Stimulated activated CD4-positive, alpha-beta T cell treated with anti-CD3 and anti-CD28 coated beads, Interleukin-12 subunit alpha, Interleukin-12 subunit beta, amount 100 ng/mL, for 48 hours (primary cell): ENCODE measurements at regions not wholly inside any gene's neighbourhood (a gene's known extent, or its start where the extent isn't known, plus 50 kb on each side); places are given as distances from the start of the nearest gene placed in this dataset.
"Not testable (repeated sequence)": the region's sequence is repeated elsewhere in the genome, so short reads cannot be mapped to it uniquely, and the experiment has no call there.

ENCODE experiments used
- DNase-seq, 3 donors: peaks; one replicate each; pipeline ENCODE4 v3.0.0-alpha.2; 2020; ENCODE audit warnings: low read depth in 2 of 3, low spot score in 1 of 3

DNA sequence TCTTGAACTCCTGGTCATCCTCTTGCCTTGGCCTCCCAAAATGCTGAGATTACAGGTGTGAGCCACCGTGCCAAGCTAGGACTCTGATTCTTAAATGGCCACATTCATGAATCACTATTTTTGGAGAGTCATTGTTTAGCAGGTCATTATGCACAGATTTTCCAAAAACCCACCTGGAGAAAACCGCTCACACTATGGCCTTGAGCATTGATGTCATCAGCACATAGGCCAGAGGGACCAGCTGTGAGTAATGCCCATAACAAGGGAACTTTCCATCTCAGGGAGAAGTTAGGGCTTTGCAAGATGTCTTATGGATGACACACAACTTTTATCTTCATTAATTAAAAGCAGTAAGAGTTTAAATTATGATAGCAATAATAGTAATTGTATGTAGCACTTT lies 86.4 kb upstream of the KIF5B start:
- no peak for DNase-seq

DNA sequence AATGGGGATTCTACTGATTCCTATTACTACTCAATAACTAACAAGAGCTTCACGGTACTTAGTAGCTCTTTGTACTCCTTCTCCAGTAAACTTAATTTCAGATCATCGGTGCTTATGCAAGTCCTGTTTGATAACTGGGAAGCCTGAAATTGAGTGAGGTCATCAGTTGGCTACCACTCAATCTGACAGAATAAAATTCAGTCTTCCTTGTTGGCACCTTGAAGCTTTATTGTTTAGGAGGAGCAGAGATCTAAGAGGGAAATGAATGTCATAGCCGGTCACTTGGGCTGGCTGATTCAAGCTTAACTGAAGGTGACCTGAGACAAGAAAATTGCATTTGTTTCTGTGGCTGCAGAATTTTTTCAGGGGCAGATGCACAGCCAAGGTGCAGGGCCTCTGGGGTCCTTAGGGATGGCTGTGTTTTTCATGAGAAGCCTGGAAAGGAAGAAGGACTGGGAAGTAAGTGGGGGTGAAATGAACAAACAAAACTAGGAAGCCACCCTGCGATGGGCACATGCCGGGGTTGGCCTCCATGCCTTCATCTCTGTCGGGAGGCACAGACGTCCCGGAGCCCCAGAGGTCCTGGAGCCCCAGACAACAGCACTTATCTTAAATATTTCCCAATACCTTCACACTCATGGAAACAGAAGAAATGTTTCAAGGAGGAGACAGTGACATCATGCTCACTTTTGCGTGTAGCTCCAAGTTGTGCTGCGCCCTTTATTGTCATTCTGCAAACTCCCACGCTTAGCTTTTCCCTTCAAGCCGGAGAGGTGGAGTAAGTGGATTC lies 85.0 kb upstream of the KIF5B start:
- DNase-seq = no peak

DNA sequence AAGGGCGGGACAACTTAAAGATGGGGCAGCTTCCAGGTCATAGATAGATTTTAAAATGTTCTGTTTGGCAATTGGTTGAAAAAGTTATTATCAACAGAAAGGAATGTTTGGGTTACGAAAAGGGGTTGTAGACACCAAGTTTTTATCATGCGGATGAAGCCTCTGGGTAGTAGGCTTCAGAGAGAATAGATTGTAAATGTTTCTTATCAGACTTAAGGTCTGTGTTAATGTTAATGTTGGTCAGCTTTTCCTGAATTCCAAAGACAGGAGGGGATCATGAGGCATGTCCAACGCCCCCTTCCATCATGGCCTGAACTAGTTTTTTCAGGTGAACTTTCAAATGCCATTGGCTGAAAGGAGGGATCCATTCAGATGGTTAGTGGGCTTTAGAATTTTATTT lies 84.2 kb upstream of the KIF5B start:
- no peak for DNase-seq

DNA sequence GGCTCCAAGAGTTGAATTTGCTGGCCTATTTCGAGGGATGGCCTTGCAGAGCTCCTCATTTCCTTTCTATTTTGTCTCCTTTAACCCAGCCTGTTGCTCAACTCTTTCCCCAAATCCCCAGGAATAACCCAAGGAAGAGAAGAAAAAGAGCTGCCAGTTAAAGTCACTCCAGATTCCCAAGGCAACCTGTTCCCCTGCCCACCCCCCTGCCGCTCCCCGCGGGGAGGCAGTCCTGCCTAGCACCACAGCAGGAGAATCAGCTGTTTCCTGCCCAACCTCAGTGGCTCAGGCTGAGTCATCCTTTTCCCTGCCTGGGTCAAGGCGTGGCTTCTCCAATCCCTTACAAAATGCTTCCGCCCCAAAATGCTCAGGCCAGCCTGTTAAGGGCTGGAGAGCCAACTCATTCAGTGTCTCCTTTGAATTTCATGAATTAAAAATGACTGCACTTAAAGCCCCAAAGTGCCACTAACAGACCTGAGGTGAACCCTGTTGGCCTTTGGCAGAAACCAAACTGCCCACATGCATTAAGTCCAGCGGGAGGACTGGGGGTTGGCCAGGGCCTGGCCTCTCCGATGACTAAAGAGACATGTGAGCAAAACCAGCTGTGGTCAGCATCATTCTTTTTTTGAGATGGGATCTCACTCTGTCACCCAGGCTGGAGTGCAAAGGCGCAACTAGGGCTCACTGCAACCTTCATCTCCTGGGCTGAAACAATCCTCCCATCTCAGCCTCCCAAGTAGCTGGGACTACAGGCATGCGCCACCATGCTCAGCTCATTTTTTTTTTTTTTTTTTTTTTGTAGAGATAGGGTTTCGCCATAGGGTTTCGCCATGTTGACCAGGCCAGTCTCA lies 83.2 kb upstream of the KIF5B start:
- no peak for DNase-seq

DNA sequence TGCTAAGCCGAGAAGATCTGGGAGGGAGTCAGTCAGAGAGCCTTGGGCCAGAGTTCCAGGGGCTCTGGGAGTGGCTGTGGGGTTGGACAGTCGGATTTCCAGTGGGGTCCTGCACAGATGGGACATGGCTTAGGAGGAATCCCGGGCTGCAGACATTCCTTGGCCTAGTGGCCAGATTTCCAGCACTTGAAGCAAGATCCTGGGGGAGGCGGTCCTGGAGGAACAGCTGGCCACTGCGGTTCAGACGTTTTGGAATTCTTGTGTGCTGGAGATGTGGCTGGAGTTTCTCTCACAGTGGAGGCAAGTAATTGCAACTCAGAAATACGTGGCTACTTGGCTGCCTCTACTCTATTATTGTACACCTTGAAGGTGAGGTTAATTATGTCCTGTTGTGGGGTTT lies 80.7 kb upstream of the KIF5B start:
- not testable (repeated sequence) for DNase-seq

DNA sequence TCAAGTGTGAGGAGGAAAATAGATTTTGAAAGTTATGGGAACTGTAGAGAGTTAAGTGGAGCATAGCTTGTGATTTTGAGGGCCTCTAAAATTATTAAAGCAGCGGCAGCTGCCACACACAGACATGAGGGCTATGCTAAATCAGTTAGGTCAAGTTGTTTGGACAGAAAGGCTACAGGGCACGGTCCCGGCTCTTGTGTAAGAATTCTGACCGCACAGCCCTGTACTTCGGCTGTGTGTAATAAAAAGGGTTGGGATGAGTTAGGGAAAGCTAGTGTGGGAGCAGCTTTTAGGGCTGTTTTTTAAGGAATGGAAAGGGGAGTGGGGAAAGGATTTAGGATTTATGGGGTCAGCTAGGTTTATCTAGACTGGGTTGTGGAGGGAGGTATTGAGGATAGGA lies 79.6 kb upstream of the KIF5B start:
- not testable (repeated sequence) for DNase-seq

DNA sequence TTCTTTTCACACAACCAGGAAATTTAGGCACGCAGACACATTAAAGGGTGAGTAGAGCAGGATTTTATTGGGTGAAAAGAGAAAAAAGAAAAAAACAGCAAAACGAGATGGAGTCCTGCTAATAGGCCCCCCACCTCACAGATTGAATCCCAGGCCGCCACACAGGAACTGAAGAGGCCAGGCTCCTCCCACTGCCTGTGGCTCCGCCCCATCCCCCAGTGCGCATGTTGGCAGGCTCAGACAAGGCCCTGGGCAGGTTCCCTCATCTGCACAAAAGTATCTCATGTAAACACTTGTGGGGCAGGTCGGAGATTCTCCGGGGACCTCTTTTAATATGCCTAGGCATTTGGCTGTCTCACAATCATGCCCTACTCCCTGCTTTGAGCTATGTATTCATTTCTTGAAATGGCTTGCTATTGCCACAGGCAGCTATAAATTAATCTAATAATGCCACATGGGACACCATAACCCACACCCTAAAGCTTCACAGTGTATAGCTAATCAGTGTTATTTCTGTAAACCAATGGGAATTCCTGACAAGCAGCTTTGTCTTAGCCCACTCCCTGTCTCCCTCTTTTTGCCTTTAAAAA lies 76.2 kb upstream of the KIF5B start:
- no peak for DNase-seq

DNA sequence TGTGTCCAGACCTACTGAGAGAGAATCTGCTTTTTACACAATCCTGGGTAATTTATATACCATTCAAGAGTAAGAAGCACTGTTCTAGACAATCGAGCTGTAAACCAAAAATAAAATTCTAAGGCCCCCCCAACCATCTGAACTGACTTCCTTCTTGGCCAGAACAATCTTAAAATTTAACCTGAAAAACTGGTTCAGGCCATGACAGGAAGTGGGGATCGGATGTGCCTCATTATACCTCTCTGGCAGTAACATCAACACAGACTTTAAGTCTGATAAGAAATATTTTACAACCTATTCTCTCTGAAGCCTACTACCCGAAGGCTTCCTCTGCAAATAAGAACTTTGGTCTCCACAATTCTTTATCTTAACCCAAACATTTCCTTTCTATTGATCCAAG lies 75.2 kb upstream of the KIF5B start:
- no peak for DNase-seq

DNA sequence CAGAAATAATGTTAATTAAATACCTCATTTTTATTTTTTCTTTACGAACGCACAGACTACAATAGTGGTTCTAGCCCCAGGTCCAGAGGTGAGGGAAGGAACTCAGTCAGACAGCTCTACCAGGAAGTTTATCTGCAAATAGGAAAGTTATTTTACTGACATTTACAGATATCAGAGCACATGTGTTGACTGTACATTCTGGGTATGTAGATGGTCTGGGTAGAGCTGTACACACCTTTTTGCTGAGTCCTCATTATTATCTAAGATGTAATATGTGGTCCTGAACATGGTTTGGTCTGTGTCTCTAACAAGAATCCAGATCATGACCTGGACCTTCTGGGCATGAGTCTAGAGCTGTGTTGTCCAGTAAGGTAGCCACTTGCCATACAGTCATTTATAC lies 74.6 kb upstream of the KIF5B start:
- DNase-seq = no peak

DNA sequence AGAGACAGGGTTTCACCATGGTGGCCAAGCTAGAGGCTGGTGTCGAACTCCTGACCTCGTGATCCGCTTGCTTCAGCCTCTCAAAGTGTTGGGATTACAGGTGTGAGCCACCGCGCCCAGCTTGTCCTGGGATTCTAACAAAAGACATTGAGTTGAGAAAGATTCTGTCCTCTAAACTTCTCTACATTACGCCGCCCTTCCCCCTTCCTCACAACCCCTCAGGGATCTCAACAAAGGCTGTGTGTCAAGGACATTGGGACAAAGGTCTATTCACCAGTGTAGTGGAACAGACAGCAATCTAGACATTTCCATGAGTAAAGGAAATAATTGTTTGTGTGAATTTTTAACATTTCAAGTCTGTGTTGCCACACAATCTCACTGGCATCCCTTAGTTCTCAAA lies 68.8 kb upstream of the KIF5B start:
- no peak for DNase-seq

DNA sequence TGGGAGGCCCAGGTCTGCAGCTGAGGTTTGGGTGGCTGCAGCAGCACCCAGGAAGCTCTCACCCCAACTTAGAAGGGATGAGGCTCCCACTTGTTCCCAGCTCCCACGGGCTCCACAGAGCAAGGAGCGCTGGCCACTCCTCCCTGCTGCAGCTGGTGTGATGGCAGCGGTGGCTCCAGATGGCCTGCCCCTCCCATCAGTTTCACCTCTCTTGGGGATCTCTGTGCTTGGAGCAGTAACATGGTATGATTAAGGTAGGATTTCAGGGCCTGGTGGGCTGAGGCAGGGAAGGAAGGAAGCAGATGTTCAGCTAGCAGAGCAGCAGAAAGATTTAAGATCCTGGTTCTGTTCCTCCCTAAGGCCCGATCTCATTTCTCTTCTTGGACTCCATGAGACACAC lies 66.8 kb upstream of the KIF5B start:
- no peak for DNase-seq

DNA sequence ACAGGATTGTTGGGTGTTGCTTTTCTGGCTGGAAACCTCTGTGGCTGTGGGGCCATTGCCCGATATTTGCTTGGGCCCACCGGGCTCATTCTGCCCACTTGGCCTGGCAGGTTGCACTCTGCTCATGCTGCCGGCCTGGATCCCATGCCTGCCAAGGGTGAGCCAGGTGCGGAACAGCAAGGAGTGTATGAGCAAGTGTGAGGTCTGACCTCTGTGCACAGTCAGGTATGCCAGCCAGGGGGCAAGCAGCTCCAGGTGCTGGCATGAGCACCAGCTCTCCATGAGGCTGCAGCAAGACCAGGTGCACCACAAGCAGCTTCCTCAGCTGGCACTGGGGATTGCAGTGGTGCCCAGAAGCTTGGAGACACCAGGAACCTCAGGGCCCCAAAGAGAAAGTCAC lies 65.4 kb upstream of the KIF5B start:
- DNase-seq = no peak

DNA sequence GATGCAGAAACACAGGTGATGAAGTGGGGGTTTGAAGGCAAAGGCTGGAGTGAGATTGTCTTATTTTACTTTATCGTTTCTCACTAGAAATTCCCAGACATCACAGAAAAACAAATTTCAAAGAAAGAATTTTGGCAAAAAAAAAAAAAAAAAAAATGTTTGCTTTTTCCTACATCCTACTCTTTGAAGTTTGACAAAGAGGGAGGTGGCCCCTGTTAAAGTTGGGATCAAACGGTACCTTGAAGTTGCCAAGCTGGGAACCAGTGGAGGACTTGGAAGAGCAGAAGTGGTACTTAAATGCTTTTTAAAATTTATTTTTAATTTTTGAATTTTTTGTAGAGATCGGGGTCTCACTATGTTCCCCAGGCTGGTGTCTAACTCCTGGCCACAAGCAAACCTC lies 63.9 kb upstream of the KIF5B start:
- DNase-seq = no peak

DNA sequence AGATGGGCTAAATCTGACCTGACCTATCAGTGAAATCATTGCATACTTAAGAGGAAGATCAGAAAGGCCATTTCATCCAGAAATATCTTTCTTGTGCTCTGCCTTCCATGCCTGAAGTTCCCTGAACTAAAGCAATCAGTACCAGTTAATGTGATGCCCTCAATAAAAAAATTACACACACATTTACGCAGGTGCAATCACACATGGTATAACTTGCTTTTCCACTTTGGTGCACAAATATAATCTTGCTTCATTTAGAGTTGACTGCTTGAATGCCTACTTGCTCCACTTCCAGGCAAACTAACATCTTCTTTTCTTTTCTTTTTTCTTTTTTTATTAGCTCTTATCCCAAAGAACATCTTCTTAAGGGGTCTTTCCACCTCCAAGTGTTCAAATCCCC lies 58.3 kb upstream of the KIF5B start:
- no peak for DNase-seq

DNA sequence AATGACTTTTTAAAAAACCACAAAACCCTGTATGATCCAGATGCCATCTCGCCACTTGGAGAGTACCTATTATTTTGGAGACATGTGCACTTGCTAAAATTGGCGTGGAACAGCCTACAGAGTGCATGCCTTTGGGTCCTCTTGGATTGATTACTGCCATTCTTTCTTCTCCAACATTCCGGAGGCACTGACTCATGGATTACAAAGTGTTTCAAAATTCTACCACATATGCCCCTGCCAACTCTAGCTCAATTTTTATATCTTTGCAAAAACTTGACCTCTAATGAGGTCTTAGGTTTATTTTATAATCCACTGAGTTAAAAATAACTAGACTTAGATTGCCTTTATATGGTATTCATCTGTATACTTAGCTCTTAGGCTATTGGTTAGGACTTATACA lies 55.8 kb upstream of the KIF5B start:
- DNase-seq = no peak

DNA sequence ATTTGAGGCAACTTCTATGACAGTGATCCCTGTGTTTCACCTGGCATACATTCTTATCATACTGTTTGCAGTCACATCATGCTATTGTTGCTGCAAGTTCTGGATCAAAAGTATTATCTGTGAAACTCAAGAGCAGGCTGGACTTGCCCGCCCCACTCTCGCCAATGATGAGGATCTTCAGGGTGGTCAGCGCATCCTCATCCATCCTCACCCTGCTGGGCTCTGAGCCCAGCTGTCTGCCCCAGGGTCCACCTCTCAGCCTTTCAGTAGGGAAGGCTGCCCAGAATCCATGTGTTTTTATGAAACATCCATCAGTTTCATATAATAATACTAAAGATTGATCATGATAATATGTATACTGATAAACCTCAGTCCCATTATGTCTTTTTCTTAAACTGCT lies 55.4 kb upstream of the KIF5B start:
- DNase-seq = no peak

DNA sequence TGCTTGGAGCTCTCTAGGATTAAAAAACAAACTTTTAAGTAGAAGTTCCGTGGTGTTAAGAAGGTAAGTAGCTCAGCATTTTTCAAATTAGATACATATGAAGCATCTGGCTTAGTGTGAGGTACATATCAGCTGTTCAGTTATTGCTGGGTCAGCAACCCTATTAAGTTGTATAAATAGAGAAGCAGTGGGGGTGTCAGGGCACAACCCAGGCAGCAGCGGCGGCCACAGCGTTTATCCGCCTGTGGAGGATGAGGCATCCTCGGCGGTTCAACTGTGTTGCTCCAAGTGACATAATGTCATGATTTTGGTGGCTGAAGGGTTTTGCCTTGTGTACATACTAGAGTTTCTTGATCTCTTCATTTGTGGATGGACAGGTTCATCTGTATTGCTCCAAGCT lies 54.6 kb upstream of the KIF5B start:
- DNase-seq = no peak

DNA sequence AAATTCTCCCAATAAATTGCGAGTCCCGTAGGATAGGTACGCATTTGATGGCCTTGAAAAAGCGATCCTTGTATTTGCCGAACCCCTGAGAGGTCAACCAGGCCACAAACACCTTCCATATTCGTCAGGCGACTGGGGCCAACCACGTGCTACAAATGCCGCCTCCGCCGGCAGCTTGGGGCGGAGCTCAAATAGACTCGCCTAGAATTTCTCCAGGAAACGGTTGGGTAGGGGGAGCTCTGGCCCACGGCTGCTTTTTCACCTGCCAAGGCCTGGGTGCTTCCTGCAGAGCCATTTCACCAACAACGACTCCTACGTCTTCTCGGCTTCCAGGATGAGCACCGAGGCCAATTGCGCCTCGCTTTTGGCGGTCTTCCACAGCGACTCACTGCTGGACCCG lies 53.4 kb upstream of the KIF5B start:
- no peak for DNase-seq
